Astrocyte of the cerebellum (primary cell): ENCODE measurements at regions not wholly inside any gene's neighbourhood (a gene's known extent, or its start where the extent isn't known, plus 50 kb on each side); places are given as distances from the start of the nearest gene placed in this dataset.

Source experiments
- DNase-seq: peaks from one replicate; pipeline ENCODE4 v3.0.0-alpha.2; 2011; ENCODE audit warnings: low read depth
- H3K4me3 ChIP-seq: 2 replicates; pipeline ENCODE4 v1.5.1; 2011; ENCODE audit warnings: mild to moderate bottlenecking, low read depth, low read length, moderate library complexity
- CTCF ChIP-seq: IDR thresholded peaks from 2 replicates; pipeline ENCODE4 v1.5.1; 2012; ENCODE audit warnings: low read length, low read depth, moderate library complexity, mild to moderate bottlenecking; ENCODE audit errors: missing control alignments
- in situ Hi-C: cut with HindIII; loops from 2 replicates; pipeline ENCODE4 v1.10.0; 2017; ENCODE audit warnings: low sequenced_read_pairs

GRCh38 chr3:96748139-96748538 lies 66.3 kb upstream of the EPHA6 start:
- no peak for DNase-seq
- H3K4me3 ChIP-seq, result no peak overlapping the region
- in situ Hi-C loops, result no loop called here
- no peak for TF ChIP-seq CTCF

DNA sequence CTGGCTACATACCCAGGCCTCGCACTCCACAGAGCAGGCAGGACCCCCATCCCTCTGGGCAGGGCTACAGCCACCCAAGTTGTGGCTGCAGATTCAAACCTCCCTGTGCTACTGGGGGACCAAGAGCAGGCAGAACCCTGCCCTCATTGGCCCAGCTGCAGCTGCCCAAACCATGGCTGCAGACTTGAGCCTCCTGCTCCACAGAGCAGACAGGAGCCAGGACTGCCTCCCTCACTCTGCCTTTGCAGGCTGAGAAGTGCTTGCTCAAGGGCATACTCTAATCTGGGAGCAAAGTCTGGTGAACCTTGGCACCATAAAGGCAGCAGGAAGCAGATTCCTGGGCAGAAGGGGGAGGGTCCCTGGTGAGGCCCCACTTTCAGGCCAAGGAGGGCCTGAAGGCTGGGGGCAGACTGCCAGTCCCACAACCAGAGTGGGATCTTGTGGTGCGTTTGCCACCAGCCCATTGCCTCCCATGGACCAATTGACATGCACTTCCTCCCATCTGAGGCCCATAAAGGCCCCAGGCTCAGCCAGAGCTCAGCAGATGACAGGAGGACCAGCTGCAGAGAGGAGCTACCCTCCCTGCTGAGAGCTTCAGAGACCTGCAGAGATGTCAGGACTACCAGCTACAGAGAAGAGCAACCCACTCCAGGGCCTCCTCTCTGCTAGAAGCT lies 64.2 kb upstream of the EPHA6 start:
- in situ Hi-C loops, result no loop called here
- H3K4me3 ChIP-seq, result no peak overlapping the region
- no peak for DNase-seq
- TF ChIP-seq CTCF, result no peak

DNA sequence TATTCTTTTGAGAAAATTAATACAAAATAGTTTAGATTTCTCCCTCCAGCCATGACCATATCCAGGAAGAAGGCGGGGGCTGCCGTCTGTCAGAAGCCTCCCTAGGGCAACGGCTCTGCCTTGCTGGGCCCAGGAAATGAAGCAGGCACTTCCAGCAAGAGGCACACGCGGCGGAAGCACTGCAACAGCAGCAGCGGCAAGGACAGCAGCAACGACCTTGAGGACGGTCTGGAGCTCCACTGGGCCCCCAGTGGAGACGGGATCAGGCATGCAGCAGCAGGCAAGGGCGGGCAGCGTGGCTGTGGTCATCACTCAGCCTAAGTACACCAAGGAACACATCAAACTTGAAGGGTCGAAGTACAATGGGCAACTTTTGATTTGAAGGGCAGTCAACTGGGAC lies 61.3 kb upstream of the EPHA6 start:
- in situ Hi-C loops, result no loop called here
- TF ChIP-seq CTCF, result no peak
- H3K4me3 ChIP-seq, result no peak overlapping the region
- DNase-seq, result no peak

DNA sequence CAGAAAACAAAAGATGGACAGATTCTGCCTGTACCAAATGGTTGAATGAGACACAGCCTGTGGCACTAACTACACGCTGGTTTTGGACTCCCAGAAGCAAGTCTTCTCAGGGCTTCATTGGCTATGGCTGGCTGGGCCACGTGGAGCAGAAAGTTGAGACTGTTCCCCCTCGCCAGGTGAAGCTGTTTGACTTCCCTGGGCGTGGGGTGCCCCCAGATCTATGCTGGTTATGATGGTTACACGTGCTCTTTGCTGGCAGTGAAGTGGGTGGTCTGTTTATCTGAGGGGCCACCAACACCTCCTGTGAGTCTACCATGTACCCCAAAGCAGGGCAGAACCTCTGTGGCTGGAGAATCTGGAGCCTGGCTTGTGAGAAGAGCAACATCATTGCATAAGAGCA lies 60.3 kb upstream of the EPHA6 start:
- in situ Hi-C loops, result no loop called here
- DNase-seq, result no peak
- H3K4me3 ChIP-seq, result no peak overlapping the region
- no peak for TF ChIP-seq CTCF

GRCh38 chr3:96755519-96755918 lies 58.9 kb upstream of the EPHA6 start:
- in situ Hi-C loops, result no loop called here
- no peak for TF ChIP-seq CTCF
- no peak overlapping the region for H3K4me3 ChIP-seq
- no peak for DNase-seq

GRCh38 chr3:96756516-96756915 lies 57.9 kb upstream of the EPHA6 start:
- TF ChIP-seq CTCF, result no peak
- H3K4me3 ChIP-seq, result no peak overlapping the region
- no peak for DNase-seq
- in situ Hi-C loops, result no loop called here

GRCh38 chr3:96760956-96761355 lies 53.4 kb upstream of the EPHA6 start:
- DNase-seq, result no peak
- in situ Hi-C loops, result no loop called here
- no peak overlapping the region for H3K4me3 ChIP-seq
- TF ChIP-seq CTCF, result no peak
